GM12878 (cell line): ENCODE measurements at regions not wholly inside any gene's neighbourhood (a gene's known extent, or its start where the extent isn't known, plus 50 kb on each side); places are given as distances from the start of the nearest gene placed in this dataset.

ENCODE experiments used
- ATAC-seq: fragments of 200-7000 bp; cut with Tn5 transposase; 3 replicates; pipeline ENCODE4 v1.9.1; 2020; ENCODE audit warnings: mild to moderate bottlenecking, moderate library complexity
- BruUV-seq: library from RNA; stranded (reverse); fragments of 400-500 nt; replicated peaks from 2 replicates; lab custom pipeline; 2021; lab: Mats Ljungman, UMichigan
- CTCF ChIA-PET: fragments of 300-600 bp; sonication (Branson Sonifier 250); formaldehyde crosslinking; extraction: SDS; loops from one replicate; lab custom pipeline; 2021; ENCODE audit warnings: inconsistent platforms; lab: Yijun Ruan, JAX
- POLR2A ChIA-PET: fragments of 350-600 bp; formaldehyde crosslinking; extraction: SDS; loops from one replicate; lab custom pipeline; 2021; ENCODE audit warnings: inconsistent platforms; lab: Charles Lee
- RAD21 ChIA-PET: fragments of 300-600 bp; sonication (Branson Sonifier 250); formaldehyde crosslinking; loops from one replicate; lab custom pipeline; 2023; ENCODE audit warnings: antibody characterized with exemption; ENCODE audit not compliant: unreplicated experiment; lab: Charles Lee
- SMC1A ChIA-PET: fragments of 300-600 bp; sonication (Branson Sonifier 250); formaldehyde crosslinking; loops from one replicate; lab custom pipeline; 2023; ENCODE audit not compliant: unreplicated experiment, uncharacterized antibody; lab: Charles Lee
- DNase-seq: peaks from one replicate; pipeline ENCODE4 v3.0.0-alpha.2; 2011; ENCODE audit warnings: low read depth, low spot score
- FAIRE-seq: peaks from 3 replicates; lab custom pipeline; 2011; peaks lifted over from hg19 to GRCh38; lab: Jason Lieb, UNC
- H2AFZ ChIP-seq: 2 replicates; pipeline ENCODE4 v1.6.0; 2011; ENCODE audit warnings: low read depth, low read length, control low read depth; ENCODE audit not compliant: control insufficient read depth
- H3K27ac ChIP-seq: 2 replicates; pipeline ENCODE4 v1.5.1; 2011; ENCODE audit warnings: control low read depth; ENCODE audit not compliant: control insufficient read depth, insufficient read depth
- H3K27me3 ChIP-seq, 2 experiments: replicated peaks in 1 of 2; 2 replicates each; pipeline versions ENCODE4 v1.6.0 to v1.6.1; 2011; ENCODE audit warnings: low read length in 1 of 2; ENCODE audit not compliant: control insufficient read depth in 2 of 2, insufficient read depth in 2 of 2
- H3K36me3 ChIP-seq, 2 experiments: 2 replicates each; pipeline ENCODE4 v1.5.1; 2011; ENCODE audit warnings: low read length in 1 of 2; ENCODE audit not compliant: control insufficient read depth in 2 of 2, insufficient read depth in 2 of 2
- H3K4me1 ChIP-seq: 2 replicates; pipeline ENCODE4 v1.6.1; 2011; ENCODE audit warnings: mild to moderate bottlenecking, low read length, moderate library complexity, mixed read lengths; ENCODE audit not compliant: control insufficient read depth, insufficient read depth
- H3K4me2 ChIP-seq: 2 replicates; pipeline ENCODE4 v1.6.0; 2011; ENCODE audit warnings: control low read depth; ENCODE audit not compliant: control insufficient read depth, insufficient read depth
- H3K4me3 ChIP-seq: fragments of 200-600 bp; sonication (generic); 2 replicates; pipeline ENCODE4 v1.5.1; 2016
- H3K79me2 ChIP-seq: 2 replicates; pipeline ENCODE4 v1.6.0; 2011; ENCODE audit warnings: low read length; ENCODE audit not compliant: control insufficient read depth, insufficient read depth
- H3K9ac ChIP-seq: 2 replicates; pipeline ENCODE4 v1.8.0; 2011; ENCODE audit warnings: low read length, control low read depth, mixed read lengths; ENCODE audit not compliant: control insufficient read depth, insufficient read depth
- H3K9me3 ChIP-seq: replicated peaks from 3 replicates; pipeline ENCODE4 v1.5.1; 2011; ENCODE audit warnings: mild to moderate bottlenecking, low read length; ENCODE audit not compliant: control insufficient read depth, insufficient read depth
- H4K20me1 ChIP-seq: 2 replicates; pipeline ENCODE4 v1.6.0; 2011; ENCODE audit not compliant: control insufficient read depth, insufficient read depth
- RAD21 ChIP-seq: IDR thresholded peaks from 2 replicates; pipeline ENCODE4 v1.6.1; 2011; ENCODE audit warnings: mild to moderate bottlenecking, low read depth, low read length, moderate library complexity; ENCODE audit not compliant: insufficient read depth
- REST ChIP-seq: IDR thresholded peaks from 2 replicates; pipeline ENCODE4 v1.6.1; 2012; ENCODE audit warnings: mild to moderate bottlenecking, low read depth, low read length
- SIX5 ChIP-seq: IDR thresholded peaks from 2 replicates; pipeline ENCODE4 v1.6.1; 2011; ENCODE audit warnings: mild to moderate bottlenecking, low read depth, low read length, moderate library complexity; ENCODE audit not compliant: severe bottlenecking
- SMARCA5 ChIP-seq: fragments of 450-650 bp; IDR thresholded peaks from 2 replicates; pipeline ENCODE4 v1.6.1; 2017; ENCODE audit warnings: mild to moderate bottlenecking
- WGBS: methylation state at CpG from one replicate; pipeline ENCODE4 v1.1.6; 2016; ENCODE audit warnings: low lambda C conversion rate; ENCODE audit not compliant: insufficient replicate concordance, insufficient coverage; ENCODE audit errors: missing lambda C conversion rate; 5-methylcytosine and 5-hydroxymethylcytosine counted together
- in situ Hi-C: fragments of 300-500 bp; cut with MboI; formaldehyde crosslinking; loops from 9 replicates; pipeline ENCODE4 v1.14.3; 2018; ENCODE audit warnings: mixed read lengths
- intact Hi-C: fragments of 100-400 bp; cut with micrococcal nuclease; formaldehyde crosslinking; loops from one replicate; pipeline ENCODE4 v1.14.2; 2022; ENCODE audit not compliant: unreplicated experiment

- no peak overlapping the region for H3K4me3 ChIP-seq
- no peak overlapping the region for H3K9ac ChIP-seq
- H4K20me1 ChIP-seq, result no peaks in the 10 kb centered on the region
- RAD21 ChIA-PET, result no interaction called here
- H3K79me2 ChIP-seq, result no peaks in the 10 kb centered on the region
- no peak for DNase-seq
- intact Hi-C loops, result no loop called here
- no peak for ATAC-seq
- H3K9me3 ChIP-seq, result no peaks in the 10 kb centered on the region
- FAIRE-seq, result no peak
- CTCF ChIA-PET, result no interaction called here
- 5% methylated on average over 6 of the region's 6 CpGs for WGBS
- no peak overlapping the region for H3K4me2 ChIP-seq
- H3K27ac ChIP-seq, result no peak overlapping the region
- BruUV-seq, result no TSS peak
- SMC1A ChIA-PET, result no interaction called here
- H3K36me3 ChIP-seq, result no peaks in the 10 kb centered on the region
- H3K4me1 ChIP-seq, result no peaks in the 10 kb centered on the region
- TF ChIP-seq REST (no peak), SIX5 (no peak)
- TF ChIP-seq, all 136 proteins: peak for 0
- POLR2A ChIA-PET, result no interaction called here
- no peak overlapping the region for H2AFZ ChIP-seq
- in situ Hi-C loops, result no loop called here
- no peaks in the 10 kb centered on the region; a peak in 1 of 4 replicates for H3K27me3 ChIP-seq
Observed at GRCh38 chr2:237223201-237223861, 137.6 kb downstream of the COPS8 start.

- Histone ChIP-seq H3K4me2 (no peak overlapping the region), H4K20me1 (no peaks in the 10 kb centered on the region), H3K79me2 (no peaks in the 10 kb centered on the region), H3K4me3 (no peak overlapping the region), H3K27ac (no peak overlapping the region), H2AFZ (no peak overlapping the region), H3K9ac (no peak overlapping the region), H3K9me3 (no peaks in the 10 kb centered on the region), H3K36me3 (no peaks in the 10 kb centered on the region), H3K27me3 (no peaks in the 10 kb centered on the region), H3K4me1 (no peaks in the 10 kb centered on the region)
- CTCF ChIA-PET, result no interaction called here
- no peak for TF ChIP-seq SMARCA5
- no peak for TF ChIP-seq RAD21
- in situ Hi-C loops, result no loop called here
- RAD21 ChIA-PET, result interaction anchor here (1.0 kb wide), 1 partner anchor 25 kb away, joined by 3 read pairs; no protein-coding TSS in a partner anchor
- SMC1A ChIA-PET, result interaction anchor here (1.3 kb wide), 1 partner anchor 30 kb away, joined by 4 read pairs; no protein-coding TSS in a partner anchor
- ATAC-seq (no peak), FAIRE-seq (no peak), DNase-seq (no peak)
- no TSS peak for BruUV-seq
- POLR2A ChIA-PET, result no interaction called here
- WGBS, result 28% methylated on average over 2 of the region's 2 CpGs
- intact Hi-C loops, result no loop called here
Observed at GRCh38 chr2:237227190-237227589, 141.5 kb downstream of the COPS8 start.
